HepG2 (cell line): ENCODE measurements at regions not wholly inside any gene's neighbourhood (a gene's known extent, or its start where the extent isn't known, plus 50 kb on each side); places are given as distances from the start of the nearest gene placed in this dataset.

Experiments used
- ASH2L ChIP-seq: fragments of 300-600, 200-600 bp; sonication (generic); IDR thresholded peaks from 2 replicates; pipeline ENCODE4 v1.7.0; 2017; ENCODE audit warnings: low read depth, mild to moderate bottlenecking, moderate library complexity, mixed read lengths, low read length; ENCODE audit not compliant: insufficient read length
- CHD2 ChIP-seq: IDR thresholded peaks from 2 replicates; pipeline ENCODE4 v1.6.1; 2011; ENCODE audit warnings: low read depth, low read length, improper control_type of control experiment
- EHMT2 ChIP-seq: fragments of 200-600 bp; sonication (generic); IDR thresholded peaks from 2 replicates; pipeline ENCODE4 v1.7.0; 2017; ENCODE audit warnings: antibody characterized with exemption, low read depth, low read length, borderline replicate concordance
- HMGXB3 ChIP-seq: sonication (generic); formaldehyde crosslinking; IDR thresholded peaks from 2 replicates; pipeline ENCODE4 v1.4.0; 2020; ENCODE audit warnings: missing genetic modification reagents, borderline replicate concordance
- HOXA7 ChIP-seq: sonication (generic); formaldehyde crosslinking; IDR thresholded peaks from 2 replicates; pipeline ENCODE4 v1.8.1; 2022; ENCODE audit warnings: mild to moderate bottlenecking, missing genetic modification reagents, moderate library complexity
- KAT7 ChIP-seq: IDR thresholded peaks from 2 replicates; pipeline ENCODE4 v1.6.1; 2018; ENCODE audit warnings: borderline replicate concordance, missing compliant biosample characterization
- MTA1 ChIP-seq: sonication (generic); formaldehyde crosslinking; IDR thresholded peaks from 2 replicates; pipeline ENCODE4 v1.4.0; 2020; ENCODE audit warnings: missing genetic modification reagents, mild to moderate bottlenecking, borderline replicate concordance
- ZBTB3 ChIP-seq: sonication (generic); formaldehyde crosslinking; IDR thresholded peaks from 2 replicates; pipeline ENCODE4 v1.4.0; 2020; ENCODE audit warnings: low read depth, mild to moderate bottlenecking, moderate library complexity, missing genetic modification reagents, borderline replicate concordance
- ZNF230 ChIP-seq: sonication (generic); formaldehyde crosslinking; IDR thresholded peaks from 2 replicates; pipeline ENCODE4 v1.4.0; 2020; ENCODE audit warnings: mild to moderate bottlenecking, missing genetic modification reagents
- ZNF512B ChIP-seq: sonication (generic); formaldehyde crosslinking; IDR thresholded peaks from 2 replicates; pipeline ENCODE4 v1.5.1; 2020; ENCODE audit warnings: missing genetic modification reagents, mild to moderate bottlenecking, borderline replicate concordance
- ZNF564 ChIP-seq: sonication (generic); formaldehyde crosslinking; IDR thresholded peaks from 2 replicates; pipeline ENCODE4 v1.8.1; 2023; ENCODE audit warnings: mild to moderate bottlenecking, missing genetic modification reagents

- TF ChIP-seq HMGXB3 (CRISPR knock-in tag) (no peak), ASH2L (peak; percentile 93), HOXA7 (CRISPR knock-in tag) (no peak), ZBTB3 (CRISPR knock-in tag) (0 out of 2 replicates have a peak, but pooled peaks have one; percentile 22), ZNF230 (0 out of 2 replicates have a peak, but pooled peaks have one; percentile 2), EHMT2 (no peak), CHD2 (no peak), KAT7 (CRISPR knock-in tag) (no peak), MTA1 (CRISPR knock-in tag) (no peak; the same call in 1 of the 2 replicates), ZNF564 (CRISPR knock-in tag) (no peak), ZNF512B (CRISPR knock-in tag) (no peak)
Observed at GRCh38 chr6:137357948-137358266, 136.3 kb downstream of the OLIG3 start (continued).
